Pancreas (tissue), 10 donors: ENCODE measurements at regions not wholly inside any gene's neighbourhood (a gene's known extent, or its start where the extent isn't known, plus 50 kb on each side); places are given as distances from the start of the nearest gene placed in this dataset.

ENCODE experiments used
- ATAC-seq, 4 donors: fragments of 200-7000 bp; cut with Tn5 transposase; one replicate each; pipeline versions ENCODE4 v1.8.0 to v1.9.1; 2020; ENCODE audit warnings: mild to moderate bottlenecking in 4 of 4, moderate library complexity in 4 of 4
- DNase-seq, 6 donors: peaks; one replicate each; pipeline ENCODE4 v3.0.0-alpha.2; 2020
- FAIRE-seq: peaks from 2 replicates; lab custom pipeline; 2012; peaks lifted over from hg19 to GRCh38; lab: Jason Lieb, UNC
- H3K27ac ChIP-seq, 4 donors: fragments of 200-600 bp; sonication (generic); 1 replicate in 3 of 4; 2 replicates in 1 of 4; pipeline versions ENCODE4 v1.5.0 to v1.8.0; 2020
- H3K27me3 ChIP-seq, 4 donors: fragments of 200-600 bp; one replicate each; pipeline ENCODE4 v1.8.0; 2021
- H3K36me3 ChIP-seq, 3 donors: fragments of 200-600 bp; sonication (generic) in 1 of 3; one replicate each; pipeline versions ENCODE4 v1.5.0 to v1.8.0; 2020 to 2021
- H3K4me1 ChIP-seq, 3 donors: fragments of 200-600 bp; one replicate each; pipeline ENCODE4 v1.8.0; 2021
- H3K4me3 ChIP-seq, 4 donors: fragments of 200-600 bp; sonication (generic) in 2 of 4; one replicate each; pipeline versions ENCODE4 v1.5.0 to v1.8.0; 2020 to 2021
- H3K9me3 ChIP-seq, 4 donors: fragments of 200-600 bp; one replicate each; pipeline ENCODE4 v1.8.0; 2021
- CTCF ChIP-seq, 4 donors: fragments of 200-600 bp; sonication (generic) in 3 of 4; IDR thresholded peaks; one replicate each; pipeline versions ENCODE4 v1.5.0 to v1.8.0; 2021; ENCODE audit warnings: antibody characterized with exemption in 4 of 4
- WGBS, 2 donors: extraction: QIAGEN DNeasy Blood & Tissue Kit; methylation state at CpG; one replicate each; pipeline ENCODE4 v1.1.7; 2013; 5-methylcytosine and 5-hydroxymethylcytosine counted together
- intact Hi-C, 3 donors: fragments of 100-400 bp; cut with DNase I; formaldehyde crosslinking; loops; one replicate each; pipeline versions ENCODE4 v1.11.1 to v1.14.2; 2022
- donor health status: healthy with polysubstance abuse.
- donor health status: DM: no; HTN: no; CAD: no; lungs with moderate emphysema.
- donor health status: DM: no; HTN: no; CAD: no.
- donor health status: control.
- donor health status: control.
- donor health status: Bipolar disorder and iron deficiency.
- donor health status: DM: yes; HTN: yes; CAD: no.
- donor health status: DM: no; HTN: no; CAD: no.
- donor health status: DM: no; HTN: no; CAD: no.
- donor health status: DM: yes; HTN: yes; CAD: no.

DNA sequence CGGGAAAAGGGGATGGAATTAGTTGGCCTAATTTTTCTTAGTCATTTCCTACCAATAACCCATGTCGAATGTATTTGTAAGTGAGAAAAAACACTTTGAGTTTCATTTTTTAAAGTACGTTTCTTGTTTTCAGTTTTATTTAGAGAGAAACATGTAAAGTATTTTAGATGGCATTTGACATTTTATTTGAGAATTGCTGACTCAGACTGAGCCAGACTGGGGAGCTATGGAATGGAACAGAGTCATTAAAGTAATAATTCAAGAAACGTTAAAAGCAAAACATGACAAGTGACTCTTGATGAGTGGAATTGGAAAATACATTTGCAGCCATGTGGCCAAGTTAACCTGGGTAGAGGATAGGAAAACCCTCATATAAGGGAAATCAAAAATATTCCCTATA lies 286.1 kb upstream of the NPSR1 start:
- intact Hi-C loops, result no loop called here
- no peak for TF ChIP-seq CTCF (IDR thresholded peaks at IDR 0.05)
- FAIRE-seq (no peak), ATAC-seq (no peak), DNase-seq (no peak)
- Histone ChIP-seq H3K4me3 (no peak overlapping the region), H3K27me3 (no peaks in the 10 kb centered on the region), H3K4me1 (no peaks in the 10 kb centered on the region), H3K9me3 (no peaks in the 10 kb centered on the region), H3K27ac (no peak overlapping the region), H3K36me3 (no peaks in the 10 kb centered on the region)
- 71 to 82% methylated on average over 4 of the region's 4 CpGs for WGBS, 2 donors

DNA sequence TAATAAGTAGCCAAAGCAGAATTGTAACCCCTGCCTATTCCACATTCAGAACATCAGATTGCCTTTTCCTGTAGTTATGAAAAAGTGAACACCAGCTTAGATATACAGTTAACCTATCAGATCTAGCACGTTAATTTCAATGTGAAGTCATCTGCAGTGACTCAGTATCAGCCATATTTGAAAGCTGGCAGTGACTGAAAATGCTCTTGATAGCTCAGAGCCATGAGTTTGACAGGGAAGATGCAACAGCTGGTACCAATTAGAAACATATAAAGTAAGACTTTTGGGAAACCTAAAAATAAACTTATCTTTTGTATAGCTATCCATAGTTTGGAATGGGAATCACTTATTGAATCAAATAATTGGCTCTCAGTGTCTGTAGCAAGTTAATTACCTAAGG lies 284.1 kb upstream of the NPSR1 start:
- TF ChIP-seq CTCF (IDR thresholded peaks at IDR 0.05), result no peak
- Histone ChIP-seq H3K27me3 (no peaks in the 10 kb centered on the region), H3K4me1 (no peaks in the 10 kb centered on the region), H3K4me3 (no peak overlapping the region), H3K27ac (no peak overlapping the region), H3K36me3 (no peaks in the 10 kb centered on the region), H3K9me3 (no peaks in the 10 kb centered on the region)
- DNase-seq, result no peak
- no peak for FAIRE-seq
- ATAC-seq, result no peak
- WGBS, 2 donors, result 40 to 55% methylated on average over 1 of the region's 1 CpG
- intact Hi-C loops, result no loop called here

GRCh38 chr7:34382166-34382893 lies 275.7 kb upstream of the NPSR1 start:
- Histone ChIP-seq H3K27ac (no peak overlapping the region), H3K4me1 (no peaks in the 10 kb centered on the region), H3K9me3 (no peaks in the 10 kb centered on the region), H3K36me3 (no peaks in the 10 kb centered on the region), H3K4me3 (no peak overlapping the region), H3K27me3 (no peaks in the 10 kb centered on the region)
- intact Hi-C loops, result no loop called here
- WGBS, 2 donors, result 69 to 80% methylated on average over 4 of the region's 4 CpGs
- DNase-seq, result no peak
- no peak for ATAC-seq
- FAIRE-seq, result no peak
- no peak for TF ChIP-seq CTCF (IDR thresholded peaks at IDR 0.05)

DNA sequence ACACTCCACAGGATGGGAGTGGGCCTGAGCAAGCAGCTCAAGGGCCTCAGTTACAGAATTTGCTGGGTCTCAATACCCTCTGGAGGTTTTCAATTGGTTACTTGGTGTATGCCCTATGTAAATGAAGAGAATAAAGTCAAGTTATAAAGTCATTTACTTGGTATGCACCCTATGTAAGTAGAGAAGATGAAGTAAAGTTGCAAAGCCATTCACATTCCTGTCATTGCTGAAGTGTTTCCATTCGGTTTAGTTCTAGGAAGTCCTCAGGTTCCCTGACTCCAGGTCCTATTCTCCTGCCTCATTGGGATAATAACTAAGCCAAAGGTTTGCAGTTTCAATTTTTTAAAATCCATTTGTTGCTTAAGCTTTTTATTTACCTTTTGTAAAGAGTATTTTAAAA lies 272.6 kb upstream of the NPSR1 start:
- Histone ChIP-seq H3K36me3 (no peaks in the 10 kb centered on the region), H3K4me1 (no peaks in the 10 kb centered on the region), H3K27ac (no peak overlapping the region), H3K9me3 (no peaks in the 10 kb centered on the region), H3K27me3 (no peaks in the 10 kb centered on the region), H3K4me3 (no peak overlapping the region)
- intact Hi-C loops, result no loop called here
- TF ChIP-seq CTCF (IDR thresholded peaks at IDR 0.05), result no peak
- no peak for ATAC-seq
- WGBS, 2 donors, result 27 to 30% methylated on average over 1 of the region's 1 CpG
- no peak for FAIRE-seq
- no peak for DNase-seq

DNA sequence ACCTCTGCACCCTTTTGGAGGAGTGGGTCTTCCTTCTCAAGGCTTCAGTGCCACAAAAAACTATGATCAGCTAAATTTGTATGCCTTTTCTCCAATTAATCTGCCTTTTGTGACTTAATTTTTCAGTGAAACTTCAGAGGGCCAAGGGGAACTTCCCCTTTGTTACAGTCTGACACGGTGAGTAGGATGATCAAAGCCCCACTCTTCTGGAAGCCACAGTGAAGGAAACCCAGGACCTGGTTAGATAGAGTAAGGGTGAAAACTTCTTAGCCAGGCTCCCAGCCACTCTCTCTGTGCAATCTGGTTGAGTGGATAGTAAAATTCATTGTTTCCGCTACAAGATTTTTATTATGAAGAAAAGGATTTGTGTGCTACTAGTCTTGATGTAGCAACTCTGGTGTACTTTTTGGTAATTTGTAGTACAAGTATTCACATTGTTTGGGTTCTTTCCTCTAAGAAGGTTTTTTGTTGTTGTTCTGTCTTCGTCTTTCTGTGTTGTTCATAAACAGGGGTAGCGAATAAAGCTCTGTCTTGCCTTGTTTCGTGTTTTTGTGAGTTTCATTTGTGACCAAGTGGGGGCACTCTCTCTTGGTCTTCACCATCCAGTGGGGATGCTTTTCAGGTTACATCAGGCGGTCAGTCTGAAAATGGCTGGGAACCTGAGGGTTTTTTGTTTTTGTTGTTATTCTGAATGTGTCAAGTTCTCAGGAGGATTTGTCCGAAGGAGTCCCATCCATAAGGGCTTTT lies 268.5 kb upstream of the NPSR1 start:
- ATAC-seq, result no peak
- H3K27ac ChIP-seq, result no peak overlapping the region
- intact Hi-C loops, result no loop called here
- no peaks in the 10 kb centered on the region for H3K9me3 ChIP-seq
- no peaks in the 10 kb centered on the region for H3K4me1 ChIP-seq
- no peaks in the 10 kb centered on the region for H3K27me3 ChIP-seq
- FAIRE-seq, result no peak
- DNase-seq, result no peak
- 77 to 87% methylated on average over 7 of the region's 7 CpGs for WGBS, 2 donors
- no peak for TF ChIP-seq CTCF (IDR thresholded peaks at IDR 0.05)
- H3K36me3 ChIP-seq, result no peaks in the 10 kb centered on the region
- no peak overlapping the region for H3K4me3 ChIP-seq
